DMS114 treated with DMSO at 0.1 percent for 48 hours (cell line): ENCODE measurements at regions not wholly inside any gene's neighbourhood (a gene's known extent, or its start where the extent isn't known, plus 50 kb on each side); places are given as distances from the start of the nearest gene placed in this dataset.
"Not testable (repeated sequence)": the region's sequence is repeated elsewhere in the genome, so short reads cannot be mapped to it uniquely, and the experiment has no call there.

Source experiments
- DNase-seq: peaks from one replicate; lab custom pipeline; 2025; ENCODE audit not compliant: unreplicated experiment; lab: John Stamatoyannopoulos, UW

- DNase-seq, result no peak
Measured at GRCh38 chr5:36389245-36389644, 87.5 kb upstream of the RANBP3L start.

- no peak for DNase-seq
Measured at GRCh38 chr5:36390640-36391039, 88.9 kb upstream of the RANBP3L start.

DNA sequence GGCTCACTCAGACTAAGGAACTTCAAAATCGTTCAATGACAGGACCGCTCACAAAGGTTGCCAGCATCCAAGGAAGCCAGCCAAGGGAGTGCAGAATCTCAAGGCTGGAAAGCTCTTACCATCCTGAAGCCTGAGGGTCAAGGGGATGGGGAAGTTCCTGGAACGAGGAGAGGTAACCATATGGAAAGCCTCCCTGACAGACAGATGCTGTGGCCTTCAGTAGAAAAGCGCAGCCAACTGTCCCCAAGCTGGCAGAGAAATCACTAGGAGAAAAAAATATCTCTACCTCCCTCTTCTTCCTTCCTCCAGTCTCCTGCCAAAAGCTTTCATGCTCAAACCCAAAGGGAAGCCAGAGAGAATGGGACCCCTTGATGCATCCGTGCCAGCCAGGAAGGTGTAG, 90.5 kb upstream of the RANBP3L start:
- DNase-seq, result no peak

DNA sequence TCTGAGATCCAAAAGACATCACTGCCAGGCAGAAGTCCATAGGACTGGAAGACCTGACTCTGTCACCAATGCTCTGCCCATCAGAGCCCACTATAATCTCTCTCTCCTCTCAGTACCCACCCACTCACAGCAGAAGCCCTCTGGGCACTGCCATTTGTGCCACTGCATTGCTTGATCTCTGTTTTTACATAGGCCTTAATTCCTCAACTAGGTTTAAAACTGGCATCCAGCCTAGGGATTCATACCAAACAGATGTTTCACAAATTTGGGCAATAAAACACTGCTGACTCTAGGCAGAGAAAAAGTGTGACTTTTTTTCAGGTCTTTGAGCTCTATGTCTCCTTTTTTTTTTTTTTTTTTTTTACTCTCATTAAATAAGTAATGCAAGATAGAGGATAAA, 91.1 kb upstream of the RANBP3L start:
- DNase-seq, result no peak

DNA sequence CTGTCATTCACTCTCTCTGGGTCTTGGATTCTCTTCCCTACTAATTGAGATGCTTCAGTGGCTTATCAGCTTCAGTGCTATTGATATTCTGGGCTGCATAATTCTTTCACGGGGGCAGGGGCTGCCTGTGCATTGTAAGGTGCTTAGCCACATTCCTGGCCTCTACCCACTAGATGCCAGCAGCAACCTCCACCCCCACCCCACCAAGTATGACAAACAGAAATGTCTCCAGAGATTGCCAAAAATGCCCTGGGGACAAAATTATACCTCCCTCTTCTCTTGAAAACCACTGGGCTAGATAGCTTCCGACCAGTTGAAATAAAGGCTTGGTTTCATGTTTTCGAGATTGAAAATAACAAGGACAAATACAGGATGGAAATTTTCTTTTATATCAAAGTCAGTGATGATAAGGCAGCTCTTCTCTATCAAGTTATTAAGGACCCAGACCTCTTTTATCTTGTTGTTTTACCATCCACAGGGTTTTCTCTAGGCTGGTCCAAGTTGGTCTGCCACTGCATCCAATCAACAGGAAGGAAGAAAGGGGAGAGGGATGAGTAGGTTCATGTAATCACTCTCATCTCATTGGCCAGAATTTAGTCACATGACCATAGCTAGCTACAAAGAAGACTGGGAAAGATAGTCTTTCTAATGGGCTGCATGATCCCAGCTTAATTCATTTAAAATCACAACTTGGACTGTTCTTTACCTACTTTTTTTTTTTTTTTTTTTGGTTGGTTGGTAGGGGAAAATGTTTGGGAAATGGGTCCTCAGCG, 92.1 kb upstream of the RANBP3L start:
- DNase-seq, result no peak

DNA sequence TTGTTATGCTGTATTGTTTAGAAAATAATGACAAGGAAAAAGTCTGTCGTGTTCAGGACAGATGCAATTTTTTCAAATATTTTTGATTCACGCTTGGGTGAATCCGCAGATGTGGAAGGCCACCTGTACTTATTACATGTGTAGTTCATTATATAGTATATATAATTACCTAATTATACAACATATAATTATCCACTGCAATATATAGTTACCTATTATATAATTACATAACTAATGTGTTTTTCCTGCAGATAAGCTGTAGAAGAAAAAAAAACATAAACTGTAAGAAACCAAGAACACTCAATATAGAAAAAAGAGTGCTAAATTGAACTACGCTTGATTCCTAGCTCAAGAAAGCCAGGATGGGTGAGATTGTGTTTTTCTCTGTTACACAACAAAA, 93.6 kb upstream of the RANBP3L start:
- DNase-seq, result no peak

DNA sequence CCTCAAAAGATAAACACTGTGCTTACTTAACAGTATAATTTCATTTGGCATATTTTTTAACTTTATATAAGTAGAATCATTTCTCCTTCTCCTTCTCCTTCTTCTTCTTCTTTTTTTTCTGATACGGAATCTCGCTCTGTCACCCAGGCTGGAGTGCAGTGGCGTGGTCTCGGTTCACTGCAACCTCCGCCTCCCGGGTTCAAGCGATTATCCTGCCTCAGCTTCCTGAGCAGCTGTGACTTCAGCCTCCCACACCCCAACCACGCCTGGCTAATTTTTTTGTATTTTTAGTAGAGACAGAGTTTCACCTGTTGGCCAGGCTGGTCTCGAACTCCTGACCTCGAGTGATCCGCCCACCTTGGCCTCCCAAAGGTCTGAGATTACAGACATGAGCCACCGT, 94.2 kb upstream of the RANBP3L start:
- DNase-seq, result not testable (repeated sequence)

DNA sequence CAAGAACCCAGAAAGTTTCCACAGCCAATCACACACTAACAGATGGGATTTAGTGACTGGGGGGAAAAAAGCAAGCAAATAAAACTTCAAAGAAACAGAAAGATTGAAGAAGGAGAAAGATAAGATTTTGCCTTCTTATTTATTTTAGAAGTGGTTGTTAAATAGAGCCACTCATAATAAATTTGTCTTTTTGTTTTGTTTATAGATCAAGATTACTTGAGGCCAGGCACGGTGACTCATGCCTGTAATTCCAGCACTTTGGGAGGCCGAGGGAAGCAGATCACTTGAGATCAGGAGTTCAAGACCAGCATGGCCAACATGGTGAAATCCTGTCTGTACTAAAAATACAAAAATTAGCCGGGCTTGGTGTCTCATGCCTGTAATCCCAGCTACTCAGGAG, 94.9 kb upstream of the RANBP3L start:
- no peak for DNase-seq

- peak; percentile 35 for DNase-seq
Measured at GRCh38 chr5:36397901-36398536, 96.3 kb upstream of the RANBP3L start.

- DNase-seq, result no peak
Measured at GRCh38 chr5:36402512-36402906, 100.8 kb upstream of the RANBP3L start.

GRCh38 chr5:36403632-36404311, 102.1 kb upstream of the RANBP3L start:
- no peak for DNase-seq

DNA sequence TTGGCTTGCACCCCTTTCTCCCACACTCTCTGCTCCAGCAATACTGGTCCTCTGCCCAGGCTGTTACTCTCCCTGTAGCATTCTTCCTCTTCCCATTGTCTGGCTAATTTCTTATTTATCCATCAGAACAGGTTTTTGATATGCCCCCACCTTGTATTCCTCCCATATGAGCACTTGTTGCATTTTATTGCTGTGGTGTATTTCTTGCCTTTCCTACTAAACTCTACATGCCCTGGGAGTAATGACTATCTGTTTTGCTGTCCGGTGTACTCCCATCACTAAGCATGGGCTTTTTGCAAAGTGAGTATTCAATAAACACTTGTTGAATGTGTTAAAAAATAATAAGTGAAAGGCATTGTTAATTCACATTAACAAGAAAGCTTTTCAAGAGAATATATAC, 104.3 kb upstream of the RANBP3L start:
- no peak for DNase-seq

DNA sequence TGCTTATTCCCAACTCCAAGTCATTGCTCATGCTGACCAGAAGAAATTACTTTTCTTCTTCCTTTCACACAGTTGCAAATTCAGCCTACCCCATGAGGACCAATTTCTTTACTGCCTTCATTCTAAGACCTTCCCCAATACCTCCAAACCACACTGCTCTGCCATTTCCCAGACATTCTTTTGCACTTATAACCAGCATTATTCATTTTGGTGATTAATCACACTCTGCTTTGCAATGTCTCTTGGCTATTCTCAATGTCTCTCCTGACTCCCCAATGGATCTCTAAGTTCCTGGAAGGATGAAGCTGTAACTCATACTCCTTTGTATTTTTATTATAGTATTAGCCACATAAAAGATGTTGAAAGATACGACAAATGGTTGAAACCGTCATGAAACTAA, 105.7 kb upstream of the RANBP3L start:
- no peak for DNase-seq

- not testable (repeated sequence) for DNase-seq
Measured at GRCh38 chr5:36409711-36410110, 108.0 kb upstream of the RANBP3L start.

- not testable (repeated sequence) for DNase-seq
Measured at GRCh38 chr5:36410672-36411071, 109.0 kb upstream of the RANBP3L start.

DNA sequence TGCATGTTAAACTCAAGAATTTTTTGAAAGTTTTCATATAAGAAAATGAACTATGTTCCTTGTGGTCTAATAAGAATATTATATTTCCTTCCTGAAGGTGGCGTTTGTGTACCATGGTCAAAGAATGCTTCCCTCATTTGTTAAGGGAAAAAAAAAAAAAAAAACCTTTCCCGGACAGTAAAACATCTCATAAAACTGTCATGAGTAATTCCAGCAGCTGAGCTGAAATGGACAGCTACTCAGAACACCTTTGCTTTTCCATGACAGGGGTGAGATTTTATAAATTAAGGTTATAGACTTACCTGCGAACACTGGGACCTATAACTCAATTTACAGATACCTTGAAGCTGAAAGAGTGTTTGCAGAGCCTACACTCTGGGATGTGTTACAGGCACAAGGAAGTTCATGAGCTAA, 113.2 kb upstream of the RANBP3L start:
- peak; percentile 42 for DNase-seq

GRCh38 chr5:36416605-36417004, 114.9 kb upstream of the RANBP3L start:
- DNase-seq, result no peak

GRCh38 chr5:36417221-36417620, 115.5 kb upstream of the RANBP3L start:
- DNase-seq, result no peak

GRCh38 chr5:36417668-36418067, 116.0 kb upstream of the RANBP3L start:
- DNase-seq, result no peak

- no peak for DNase-seq
Measured at GRCh38 chr5:36418152-36418979, 116.7 kb upstream of the RANBP3L start.

DNA sequence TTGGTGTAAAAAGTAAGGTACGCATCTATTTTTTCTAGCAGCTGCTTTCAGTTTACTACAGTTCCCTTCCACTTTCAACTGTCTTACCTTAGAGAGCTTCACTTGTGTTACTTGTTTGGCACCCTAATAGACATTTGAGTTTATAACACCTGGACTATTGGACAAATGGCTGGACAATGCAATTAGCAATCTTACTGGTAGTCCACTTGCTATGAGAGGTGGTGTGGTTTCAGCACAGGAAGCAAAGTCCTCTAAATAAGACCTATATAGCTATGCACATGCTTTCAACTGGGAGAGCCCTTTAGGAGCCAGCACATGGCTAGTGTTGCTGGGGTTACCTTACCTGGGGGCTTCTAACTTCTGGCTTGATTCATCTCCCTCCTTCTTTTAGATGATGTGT, 119.6 kb upstream of the RANBP3L start:
- no peak for DNase-seq
